Panc1 (cell line): ENCODE measurements at regions not wholly inside any gene's neighbourhood (a gene's known extent, or its start where the extent isn't known, plus 50 kb on each side); places are given as distances from the start of the nearest gene placed in this dataset.

Source experiments
- ATAC-seq: fragments of 200-7000 bp; cut with Tn5 transposase; 2 replicates; pipeline ENCODE4 v1.9.1; 2020; ENCODE audit warnings: mild to moderate bottlenecking, moderate library complexity
- BruUV-seq: library from RNA; stranded (reverse); fragments of 400-500 nt; replicated peaks from 2 replicates; lab custom pipeline; 2021; lab: Mats Ljungman, UMichigan
- CTCF ChIA-PET: fragments of 300-600 bp; sonication (Branson Sonifier 250); formaldehyde crosslinking; loops from one replicate; lab custom pipeline; 2022; ENCODE audit warnings: antibody characterized with exemption; lab: Charles Lee
- POLR2A ChIA-PET: fragments of 300-600 bp; sonication (Branson Sonifier 250); formaldehyde crosslinking; loops from one replicate; lab custom pipeline; 2022; ENCODE audit warnings: antibody characterized with exemption; lab: Charles Lee
- DNase-seq: peaks from one replicate; pipeline ENCODE4 v3.0.0-alpha.2; 2010; ENCODE audit warnings: low read depth, low spot score
- H3K27ac ChIP-seq: 2 replicates; pipeline ENCODE4 v1.5.1; 2011; ENCODE audit warnings: mild to moderate bottlenecking, low read length, inconsistent platforms
- H3K27me3 ChIP-seq: fragments of 200-500 bp; sonication (Bioruptor generic); 2 replicates; pipeline ENCODE4 v1.6.0; 2014; ENCODE audit warnings: low read length, inconsistent platforms; ENCODE audit not compliant: control insufficient read depth, insufficient read depth
- H3K36me3 ChIP-seq: fragments of 200-500 bp; sonication (Bioruptor generic); 2 replicates; pipeline ENCODE4 v1.5.1; 2014; ENCODE audit warnings: inconsistent platforms, mild to moderate bottlenecking, low read length, moderate library complexity; ENCODE audit not compliant: control insufficient read depth, insufficient read depth
- H3K4me1 ChIP-seq: 2 replicates; pipeline ENCODE4 v1.5.1; 2011; ENCODE audit warnings: inconsistent platforms, mild to moderate bottlenecking, low read length, moderate library complexity; ENCODE audit not compliant: control insufficient read depth, insufficient read depth
- H3K4me3 ChIP-seq, 2 experiments: 2 replicates each; pipeline ENCODE4 v1.5.1; 2011 to 2012; ENCODE audit warnings: low read depth in 2 of 2, low read length in 2 of 2, mild to moderate bottlenecking in 2 of 2, inconsistent platforms in 1 of 2, moderate library complexity in 1 of 2
- H3K9me3 ChIP-seq: fragments of 200-500 bp; sonication (Bioruptor generic); 2 replicates; pipeline ENCODE4 v1.5.1; 2014; ENCODE audit warnings: low read depth, mild to moderate bottlenecking, inconsistent platforms, low read length, moderate library complexity; ENCODE audit not compliant: control insufficient read depth, insufficient read depth
- CTCF ChIP-seq: fragments of 450-650 bp; IDR thresholded peaks from 2 replicates; pipeline ENCODE4 v1.5.1; 2017; ENCODE audit warnings: mild to moderate bottlenecking
- POLR2AphosphoS5 ChIP-seq: IDR thresholded peaks from 2 replicates; pipeline ENCODE4 v1.6.1; 2012; ENCODE audit warnings: mild to moderate bottlenecking, low read depth, low read length, moderate library complexity
- REST ChIP-seq, 2 experiments: IDR thresholded peaks; 2 replicates each; pipeline ENCODE4 v1.6.1; 2011 to 2012; ENCODE audit warnings: low read depth in 2 of 2, control low read depth in 1 of 2, low read length in 1 of 2, mild to moderate bottlenecking in 1 of 2, moderate library complexity in 1 of 2; ENCODE audit not compliant: insufficient read depth in 1 of 2
- SIN3A ChIP-seq: IDR thresholded peaks from 2 replicates; pipeline ENCODE4 v1.6.1; 2012; ENCODE audit warnings: low read depth, mild to moderate bottlenecking, low read length, moderate library complexity, borderline replicate concordance; ENCODE audit not compliant: insufficient read depth
- TCF7L2 ChIP-seq: IDR thresholded peaks from 2 replicates; pipeline ENCODE4 v1.6.1; 2011; ENCODE audit warnings: mild to moderate bottlenecking, low read depth, low read length, inconsistent platforms
- in situ Hi-C: cut with HindIII; loops from 2 replicates; pipeline ENCODE4 v1.10.0; 2016; ENCODE audit warnings: low sequenced_read_pairs, low pct_unique_long_range_greater_than_20kb
- intact Hi-C: fragments of 100-400 bp; cut with micrococcal nuclease; formaldehyde crosslinking; loops from one replicate; pipeline ENCODE4 v1.10.0; 2022; ENCODE audit not compliant: unreplicated experiment

- TF ChIP-seq POLR2AphosphoS5 = no peak
- no peaks in the 10 kb centered on the region for H3K27me3 ChIP-seq
- ChIA-PET POLR2A (no interaction called here), CTCF (no interaction called here)
- H3K9me3 ChIP-seq = no peaks in the 10 kb centered on the region
- H3K36me3 ChIP-seq = no peaks in the 10 kb centered on the region
- no peak overlapping the region for H3K27ac ChIP-seq
- no peak for DNase-seq
- in situ Hi-C loops (no loop called here), intact Hi-C loops (no loop called here)
- no TSS peak for BruUV-seq
- no peak overlapping the region for H3K4me3 ChIP-seq
- H3K4me1 ChIP-seq = no peaks in the 10 kb centered on the region
- no peak for ATAC-seq
Observed at GRCh38 chrX:34294665-34295064, 162.6 kb upstream of the FAM47A start.

- no peak for ATAC-seq
- Histone ChIP-seq H3K9me3 (no peaks in the 10 kb centered on the region), H3K27me3 (no peaks in the 10 kb centered on the region), H3K4me1 (no peaks in the 10 kb centered on the region), H3K27ac (no peak overlapping the region), H3K36me3 (no peaks in the 10 kb centered on the region), H3K4me3 (no peak overlapping the region)
- in situ Hi-C loops (no loop called here), intact Hi-C loops (no loop called here)
- POLR2A ChIA-PET = no interaction called here
- no peak for DNase-seq
- CTCF ChIA-PET = no interaction called here
- TF ChIP-seq SIN3A = no peak
- no peak for TF ChIP-seq POLR2AphosphoS5
- no peak for TF ChIP-seq REST (IDR thresholded peaks at IDR 0.05; ENCODE audit: insufficient read depth in 1 of 2, low read depth in 2 of 2, low read length in 1 of 2)
- TF ChIP-seq CTCF = no peak
- no peak for TF ChIP-seq TCF7L2
- BruUV-seq = no TSS peak
Observed at GRCh38 chrX:34288782-34289181, 156.7 kb upstream of the FAM47A start.

- DNase-seq (no peak), ATAC-seq (no peak)
- H3K4me1 ChIP-seq = no peaks in the 10 kb centered on the region
- H3K4me3 ChIP-seq = no peak overlapping the region
- H3K9me3 ChIP-seq = no peaks in the 10 kb centered on the region
- H3K27ac ChIP-seq = no peak overlapping the region
- BruUV-seq = no TSS peak
- POLR2A ChIA-PET = no interaction called here
- TF ChIP-seq SIN3A = no peak
- no peak for TF ChIP-seq TCF7L2
- TF ChIP-seq CTCF = no peak
- no peak for TF ChIP-seq POLR2AphosphoS5
- no peak for TF ChIP-seq REST (IDR thresholded peaks at IDR 0.05; ENCODE audit: insufficient read depth in 1 of 2, low read depth in 2 of 2, low read length in 1 of 2)
- CTCF ChIA-PET = interaction anchor here (0.6 kb wide), 1 partner anchor 1380 kb away, joined by 6 read pairs; no protein-coding TSS in a partner anchor
- in situ Hi-C loops = no loop called here
- H3K27me3 ChIP-seq = no peaks in the 10 kb centered on the region
- H3K36me3 ChIP-seq = no peaks in the 10 kb centered on the region
- intact Hi-C loops = no loop called here
Observed at GRCh38 chrX:34279866-34280560, 147.9 kb upstream of the FAM47A start.
